HG03354 (cell line): ENCODE measurements at regions not wholly inside any gene's neighbourhood (a gene's known extent, or its start where the extent isn't known, plus 50 kb on each side); places are given as distances from the start of the nearest gene placed in this dataset.
A peak's percentile ranks its signal among the peaks of the same experiment; 100 is the strongest.

ENCODE experiments used
- ATAC-seq: cut with Tn5 transposase; IDR thresholded peaks from one replicate; pipeline ENCODE4 v1.9.1; 2021; ENCODE audit warnings: mild to moderate bottlenecking; ENCODE audit not compliant: unreplicated experiment, poor library complexity, severe bottlenecking

DNA sequence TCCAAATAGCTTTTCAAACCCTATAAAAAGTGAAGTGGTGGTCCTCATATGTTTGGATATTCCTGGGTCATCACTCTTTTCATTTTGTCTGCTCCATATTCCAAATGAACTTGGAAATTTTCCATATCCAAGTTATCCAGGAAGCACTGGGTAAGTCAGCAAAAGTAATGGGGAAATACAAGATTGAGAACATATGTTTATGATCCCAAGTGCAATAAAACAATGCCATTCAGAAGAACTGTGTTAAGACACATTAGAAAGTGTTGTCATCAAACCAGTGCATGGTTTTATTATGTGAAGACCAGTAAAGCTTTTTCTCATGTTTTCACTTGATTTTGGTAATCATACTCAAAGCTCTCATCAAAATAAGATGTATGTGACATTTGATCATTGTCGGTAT, 363.4 kb downstream of the RPRM start:
- ATAC-seq, result no peak

DNA sequence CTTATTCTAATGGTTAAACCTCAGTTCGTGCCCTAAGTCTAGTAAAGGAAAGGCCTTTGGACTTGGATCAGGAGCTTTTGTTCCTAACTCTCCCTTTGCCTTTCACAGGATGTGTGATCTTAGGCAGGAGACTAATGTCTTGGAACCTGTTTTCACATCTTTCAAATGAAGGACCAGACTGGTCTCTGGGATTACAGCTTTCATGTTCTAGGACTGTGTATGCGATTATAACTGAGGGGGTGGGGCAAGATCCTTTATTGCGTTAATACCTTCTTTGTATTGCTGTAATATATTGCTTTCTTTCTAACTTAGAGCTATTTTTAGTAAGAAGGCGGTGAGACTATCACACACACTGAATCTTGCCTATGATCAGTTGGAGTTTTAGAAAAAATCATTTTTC, 368.1 kb downstream of the RPRM start:
- no peak for ATAC-seq

DNA sequence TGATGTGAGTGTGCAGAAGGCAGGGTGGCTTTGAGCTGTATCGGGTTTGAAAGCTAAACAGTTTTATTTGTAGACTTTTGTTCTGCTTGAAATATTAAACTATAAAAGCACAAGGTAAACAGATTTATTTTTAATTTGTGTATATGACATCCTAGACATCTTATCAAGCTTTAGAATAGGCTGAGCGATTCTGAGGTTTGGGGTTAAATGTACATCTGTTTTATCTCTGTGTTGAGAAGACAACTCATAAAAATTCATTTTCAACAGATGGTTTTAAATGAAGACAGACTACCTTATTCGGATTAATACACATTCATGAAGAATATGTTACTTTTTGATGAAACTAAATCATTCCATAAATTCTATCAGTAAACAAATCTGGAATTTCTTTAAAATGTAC, 368.8 kb downstream of the RPRM start:
- ATAC-seq, result no peak

DNA sequence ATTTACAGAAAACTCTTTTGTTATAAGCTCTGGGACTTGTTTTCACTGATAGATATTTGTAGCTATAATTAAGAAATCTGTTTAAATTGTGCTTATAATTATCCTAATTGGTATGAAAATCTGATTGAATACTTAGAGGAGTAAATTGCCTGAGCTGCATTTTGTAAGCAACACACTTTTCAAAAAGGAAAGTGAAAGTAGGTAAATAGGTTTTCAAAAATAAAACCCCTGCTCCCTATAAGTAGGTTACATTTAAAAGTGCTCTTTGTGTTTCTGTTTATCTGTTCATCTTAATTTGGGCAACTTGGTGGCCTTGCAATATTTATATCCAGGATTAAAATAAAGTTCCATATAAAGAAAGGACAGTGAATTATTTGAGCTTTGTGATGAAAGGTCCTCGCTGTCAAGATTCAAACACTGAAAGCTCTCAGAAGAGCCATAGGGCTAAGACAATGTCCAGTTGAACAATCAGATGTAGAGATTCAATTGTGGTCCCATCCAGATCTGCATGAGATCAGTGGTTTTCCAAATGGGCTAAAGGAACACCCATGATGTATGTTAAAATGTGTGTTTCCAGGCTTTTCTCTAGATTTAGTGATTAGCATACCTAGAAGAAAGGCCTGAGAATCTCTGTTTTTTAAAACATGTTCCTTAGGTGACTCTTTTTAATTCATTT, 371.6 kb downstream of the RPRM start:
- ATAC-seq, result peak; percentile 71

DNA sequence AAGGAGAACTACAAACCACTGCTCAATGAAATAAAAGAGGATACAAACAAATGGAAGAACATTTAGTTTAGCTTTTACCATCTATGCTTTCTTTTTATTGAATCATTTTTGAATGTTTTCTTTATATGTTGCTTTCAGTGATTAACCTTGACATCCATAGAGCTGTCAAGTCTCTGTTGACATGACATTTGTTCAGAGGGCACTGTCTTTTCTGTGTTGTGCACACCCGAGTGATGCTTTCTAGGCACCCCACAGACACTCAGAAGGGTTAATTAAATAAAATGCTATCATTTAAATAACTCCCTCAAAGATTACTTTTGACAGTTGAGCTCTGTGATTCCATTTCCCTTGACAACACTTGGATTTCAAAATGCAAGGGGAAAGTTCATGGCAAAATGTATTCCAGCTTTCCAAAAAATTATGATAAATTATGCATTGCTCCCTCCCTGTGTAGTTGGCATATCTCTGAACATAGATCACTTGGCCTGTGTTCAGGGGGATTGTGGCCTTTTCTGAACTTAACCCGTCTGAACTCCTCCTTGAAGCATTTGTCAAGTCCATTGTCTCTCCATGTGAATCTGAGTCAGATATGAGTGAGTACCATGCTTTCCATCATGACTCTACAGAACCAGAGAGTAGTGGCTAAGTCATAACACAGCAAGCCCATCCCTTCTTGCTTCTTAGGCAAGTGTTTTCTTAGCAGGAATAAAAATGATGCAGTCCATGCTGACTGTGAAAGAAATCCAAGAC, 372.6 kb downstream of the RPRM start:
- ATAC-seq, result peak; percentile 9

DNA sequence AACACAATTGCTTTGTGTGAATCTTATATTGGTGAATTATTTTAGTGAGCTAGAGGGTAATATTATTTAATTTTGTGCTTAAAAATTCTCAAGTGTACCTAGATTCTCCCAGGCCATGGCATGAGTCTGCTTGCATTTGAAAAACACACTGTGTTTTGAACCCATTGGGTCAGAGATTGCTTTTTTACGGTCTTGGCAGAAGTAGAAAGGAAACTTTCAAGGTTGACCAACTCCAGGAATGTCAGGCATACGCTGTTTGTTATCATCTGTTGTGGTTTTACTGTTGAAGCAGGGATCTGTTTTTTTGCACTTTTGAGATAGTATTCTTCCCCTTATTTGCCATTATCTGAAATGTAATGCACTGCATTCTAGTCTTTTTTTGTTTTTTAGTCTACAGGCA, 377.4 kb downstream of the RPRM start:
- ATAC-seq, result no peak

DNA sequence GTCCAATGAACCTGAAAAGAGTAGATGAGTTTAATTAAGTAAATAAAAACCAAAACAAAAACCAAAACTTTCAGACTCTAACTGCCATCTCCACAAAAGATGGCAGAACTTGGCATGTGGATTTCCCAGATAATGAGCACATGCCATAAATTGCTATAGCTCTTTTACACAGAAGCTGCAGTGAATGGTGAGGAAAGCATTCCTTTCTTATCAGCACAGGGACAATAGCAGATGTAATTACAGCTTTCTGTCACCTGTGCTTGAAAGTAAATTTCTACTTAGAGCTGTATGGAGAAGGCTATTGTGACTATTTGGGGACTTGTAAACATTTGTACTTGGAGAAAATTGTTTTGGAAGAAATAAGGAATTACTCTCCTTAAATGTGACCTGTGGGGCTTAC, 378.4 kb downstream of the RPRM start:
- no peak for ATAC-seq

DNA sequence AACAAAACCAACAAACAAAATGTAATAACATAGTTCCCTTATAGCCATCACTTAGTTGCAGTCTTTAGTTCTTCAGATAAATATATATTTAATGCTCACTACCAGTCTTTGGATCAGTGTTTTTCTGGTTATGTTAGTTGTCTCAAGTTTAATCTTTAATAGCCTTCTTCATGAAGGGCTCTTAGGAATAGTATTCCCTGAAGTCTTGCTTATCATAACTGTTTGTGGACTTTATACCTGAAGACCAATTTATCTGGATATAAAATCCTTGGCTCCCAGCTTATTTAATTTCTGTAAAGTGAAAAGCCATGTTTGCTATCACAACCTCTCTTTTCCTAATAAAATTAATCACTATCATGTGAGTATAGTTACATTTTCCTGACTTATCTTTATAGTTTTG, 379.7 kb downstream of the ARL6IP6 start:
- ATAC-seq, result no peak

DNA sequence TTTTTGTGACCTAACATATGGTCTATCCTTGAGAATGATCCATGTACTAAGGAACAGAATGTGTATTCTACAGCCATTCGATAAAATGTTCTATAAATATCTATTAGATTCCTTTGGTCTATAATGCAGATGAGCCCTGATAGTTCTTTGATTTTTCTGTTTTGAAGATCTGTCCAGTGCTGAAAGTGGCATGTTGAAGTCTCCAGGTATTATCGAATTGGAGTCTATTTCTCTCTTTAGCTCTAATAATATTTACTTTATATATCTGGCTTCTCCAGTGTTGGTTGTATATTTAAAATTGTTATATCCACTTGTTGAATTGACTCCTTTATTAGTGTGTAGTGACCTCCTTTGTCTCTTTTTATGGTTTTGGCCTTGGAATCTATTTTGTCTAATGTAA, 377.9 kb downstream of the ARL6IP6 start:
- ATAC-seq, result no peak

DNA sequence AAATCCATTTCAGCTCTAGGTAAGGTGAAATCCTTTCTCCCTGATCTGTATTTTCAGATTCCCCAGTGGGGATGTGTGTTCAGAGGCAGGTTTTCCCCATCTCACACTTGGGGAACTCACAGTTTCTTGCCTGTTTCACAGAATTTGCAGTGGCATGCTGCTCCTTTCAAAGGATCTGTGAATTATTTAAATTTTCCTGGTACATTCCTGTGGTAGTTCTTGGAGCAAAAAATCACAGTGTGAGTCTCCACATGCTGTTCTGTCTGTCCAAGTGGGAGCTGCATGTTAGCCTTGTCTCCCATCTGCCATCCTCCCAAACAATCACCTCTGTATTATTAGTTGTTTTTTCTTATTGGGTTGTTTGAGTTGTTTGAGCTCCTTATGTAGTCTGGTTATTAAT, 372.9 kb downstream of the ARL6IP6 start:
- ATAC-seq, result no peak

DNA sequence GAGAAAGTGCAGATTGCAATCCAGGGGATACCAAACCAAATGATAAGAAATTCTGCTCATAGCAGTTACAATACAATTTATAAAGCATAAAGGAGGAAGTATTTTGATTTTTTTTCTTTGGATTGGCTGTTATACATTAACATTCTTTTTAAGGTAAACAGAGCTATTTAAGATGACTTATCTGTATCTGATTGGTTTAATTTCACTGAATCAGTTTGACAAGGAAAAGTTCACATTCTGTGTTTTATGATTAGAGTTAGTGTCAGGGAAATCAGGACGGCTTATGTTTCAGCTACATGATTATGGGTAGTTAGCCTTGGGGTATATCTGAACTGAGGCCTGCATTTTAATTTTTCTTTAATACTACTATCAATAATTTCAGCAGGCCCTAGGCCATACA, 360.9 kb downstream of the ARL6IP6 start:
- no peak for ATAC-seq

DNA sequence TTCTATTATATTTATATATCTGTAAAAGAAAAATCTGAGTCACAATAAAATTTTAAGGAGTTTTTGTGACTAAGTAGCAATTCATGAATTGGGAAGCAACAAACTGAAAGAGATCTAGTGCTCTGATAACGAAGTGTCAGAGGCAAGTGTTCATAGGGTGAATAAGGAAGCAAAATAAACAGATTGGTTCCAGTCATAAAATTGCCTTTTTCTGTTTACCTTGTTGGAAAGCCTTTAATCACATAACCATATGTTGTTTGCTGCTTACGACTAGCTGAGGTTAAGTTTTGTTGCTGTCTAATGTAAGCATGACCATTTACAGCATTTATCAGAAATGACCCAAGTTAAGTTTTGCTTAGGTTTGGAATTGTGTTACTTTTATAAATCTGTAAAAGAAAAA, 358.9 kb downstream of the ARL6IP6 start:
- no peak for ATAC-seq

DNA sequence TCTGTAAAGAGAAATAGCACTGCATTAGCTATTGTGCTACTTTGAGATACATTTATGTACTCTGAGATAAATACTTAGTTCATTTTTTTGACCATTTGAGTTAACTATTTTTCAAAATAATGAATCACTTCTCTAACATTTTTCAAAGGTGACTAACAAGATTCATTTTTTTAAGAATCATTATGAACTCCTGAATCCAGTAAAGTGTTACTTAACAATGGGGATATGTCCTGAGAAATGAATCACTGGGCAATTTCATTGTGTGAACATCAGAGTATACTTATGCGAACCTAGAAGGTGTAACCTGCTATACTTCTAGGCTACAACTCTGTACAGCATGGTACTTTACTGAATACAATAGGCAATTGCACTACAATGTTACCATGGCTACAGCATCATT, 355.8 kb downstream of the ARL6IP6 start:
- ATAC-seq, result no peak

DNA sequence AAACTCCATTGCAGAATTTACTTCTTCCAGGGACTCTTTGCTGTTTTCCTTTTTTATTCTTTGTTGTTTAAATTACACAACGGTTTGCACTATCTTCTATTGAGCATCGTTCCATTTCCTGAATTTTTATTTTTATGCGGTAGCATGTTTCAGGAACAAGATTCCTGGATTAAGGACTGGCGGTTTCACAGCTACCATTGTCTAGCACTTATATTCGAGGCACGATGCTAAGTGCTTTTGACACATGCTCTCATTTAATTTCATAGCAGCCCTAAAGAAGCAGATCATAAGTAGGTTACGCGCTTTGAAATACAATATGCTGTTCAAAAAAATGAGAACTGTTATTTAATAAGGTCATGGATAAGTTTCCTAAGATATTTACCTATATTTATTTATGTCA, 354.4 kb downstream of the ARL6IP6 start:
- no peak for ATAC-seq

DNA sequence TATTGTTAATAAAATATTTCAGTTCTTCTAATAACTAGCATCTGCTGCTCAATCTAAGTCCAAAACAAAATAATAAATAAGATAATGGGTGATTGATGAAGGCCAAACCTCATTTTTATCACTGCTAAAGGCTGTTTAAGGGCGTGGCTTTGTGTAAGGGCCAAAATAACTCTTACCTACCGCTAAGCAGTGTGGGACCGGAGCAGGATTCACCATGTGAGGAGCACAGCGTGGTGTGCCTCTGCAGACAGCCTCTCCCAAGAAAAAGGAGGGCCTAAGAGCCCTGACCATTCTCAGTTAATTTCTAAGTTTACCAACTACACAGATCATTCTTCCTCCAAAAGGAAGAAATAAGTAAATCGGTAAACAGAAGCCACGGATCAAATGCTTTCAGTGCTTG, 353.7 kb downstream of the ARL6IP6 start:
- no peak for ATAC-seq

DNA sequence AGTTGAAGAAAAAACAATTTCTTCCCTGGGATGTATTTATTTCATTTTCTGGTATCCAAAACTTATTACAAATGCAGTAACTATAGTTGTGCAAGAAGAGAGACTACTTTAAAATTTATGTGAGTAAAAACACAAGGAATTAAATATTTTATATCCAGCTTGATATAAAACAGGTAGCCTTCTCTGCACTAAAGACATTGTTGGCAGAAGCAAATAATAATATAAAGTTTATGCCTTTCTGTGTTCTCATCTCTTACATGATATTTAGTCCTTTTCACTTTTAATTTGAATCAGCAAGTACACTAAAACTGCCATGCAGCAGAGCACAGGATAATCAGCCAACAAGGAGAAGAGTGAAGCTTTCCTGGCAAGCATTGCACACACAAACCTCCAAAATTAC, 352.7 kb downstream of the ARL6IP6 start:
- no peak for ATAC-seq

DNA sequence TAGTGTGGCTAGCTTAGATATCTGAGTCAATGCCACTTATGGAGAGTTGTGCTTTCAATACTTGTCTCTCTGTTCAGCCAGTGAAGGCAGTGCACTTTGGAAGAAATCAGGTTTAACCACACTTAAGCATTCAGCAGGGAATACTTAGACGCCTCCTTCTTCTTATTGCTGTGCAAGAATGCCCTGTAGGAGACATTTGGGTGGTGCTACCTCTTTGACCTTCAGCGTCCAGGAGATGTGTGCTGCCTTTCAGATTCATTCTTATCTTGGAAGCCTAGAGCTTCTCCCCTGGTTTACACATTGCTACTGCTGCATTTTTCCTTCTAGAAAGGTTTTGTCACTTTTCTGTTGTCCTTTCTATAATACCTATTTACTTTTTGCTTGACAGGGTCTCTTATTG, 350.5 kb downstream of the ARL6IP6 start:
- ATAC-seq, result no peak

DNA sequence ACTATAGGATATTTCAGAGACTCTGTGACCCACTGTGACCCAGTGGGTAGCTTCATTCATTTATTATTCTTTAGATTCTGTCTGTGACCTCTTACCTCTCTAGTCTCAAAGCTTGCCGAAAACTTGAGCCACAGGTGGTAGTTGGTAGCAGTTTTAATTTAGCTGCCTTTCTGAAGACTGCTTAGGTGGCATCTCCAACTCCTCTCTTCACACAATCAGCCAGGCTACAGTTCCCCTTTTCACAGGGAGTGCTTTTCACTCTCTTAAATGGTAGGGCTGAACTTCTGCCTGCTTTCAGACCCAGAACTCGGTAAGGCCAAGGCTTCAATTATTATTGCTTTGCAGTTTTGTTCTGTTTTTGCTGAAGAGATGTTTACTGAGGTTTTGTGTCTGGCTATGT, 349.6 kb downstream of the ARL6IP6 start:
- ATAC-seq, result no peak

DNA sequence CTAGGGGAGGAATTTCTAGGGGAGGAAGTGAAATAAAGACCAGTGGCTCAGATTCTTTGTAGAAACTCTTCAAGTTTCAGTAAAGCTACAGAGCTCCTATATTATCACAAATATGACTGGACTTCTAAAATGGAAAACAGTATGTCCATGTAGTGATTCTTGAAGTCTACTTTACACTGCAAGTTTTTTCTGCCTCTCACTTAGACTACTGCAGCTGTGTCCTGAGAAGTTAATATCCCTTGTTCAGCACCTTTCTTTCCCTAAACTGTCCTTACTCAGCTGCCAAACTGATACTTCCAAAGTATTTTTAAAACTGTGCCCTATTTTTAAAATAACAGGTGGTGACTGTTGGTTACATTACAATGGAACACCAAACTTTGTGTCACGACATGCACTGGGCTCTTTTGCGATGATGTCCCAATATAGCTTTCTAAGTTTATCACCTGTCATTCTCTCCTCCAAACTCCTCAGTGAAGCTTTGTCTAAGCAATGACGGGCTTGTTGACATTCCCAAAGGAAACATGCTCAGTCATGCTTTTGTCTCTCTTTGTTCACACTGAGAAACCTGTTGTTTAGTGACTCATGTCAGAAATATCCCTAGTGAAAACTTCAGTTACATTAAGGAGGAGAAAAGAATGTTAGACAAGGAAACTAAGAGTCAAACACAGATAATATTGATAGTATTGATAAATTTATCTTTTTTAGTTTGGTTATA, 341.1 kb downstream of the ARL6IP6 start:
- ATAC-seq, result no peak

DNA sequence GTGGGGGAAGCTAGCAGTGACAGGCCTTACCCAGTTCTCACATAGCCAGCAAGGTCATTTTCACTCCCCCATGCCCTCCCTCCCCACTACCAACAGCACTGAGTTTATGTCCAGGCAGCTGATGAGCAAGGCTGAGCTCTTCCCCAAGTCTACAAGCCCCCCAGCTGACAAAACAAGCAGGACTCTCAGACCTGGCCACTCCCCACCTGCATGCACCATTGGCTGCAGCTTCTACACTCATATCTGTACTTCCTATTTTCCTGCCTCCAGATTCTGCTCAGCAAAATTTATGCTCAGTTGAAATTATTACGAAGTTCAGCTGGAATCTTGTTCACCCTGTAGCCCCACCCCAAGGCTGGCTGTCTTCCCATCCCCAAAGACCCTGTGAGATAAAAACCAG, 339.3 kb downstream of the ARL6IP6 start:
- ATAC-seq, result no peak

DNA sequence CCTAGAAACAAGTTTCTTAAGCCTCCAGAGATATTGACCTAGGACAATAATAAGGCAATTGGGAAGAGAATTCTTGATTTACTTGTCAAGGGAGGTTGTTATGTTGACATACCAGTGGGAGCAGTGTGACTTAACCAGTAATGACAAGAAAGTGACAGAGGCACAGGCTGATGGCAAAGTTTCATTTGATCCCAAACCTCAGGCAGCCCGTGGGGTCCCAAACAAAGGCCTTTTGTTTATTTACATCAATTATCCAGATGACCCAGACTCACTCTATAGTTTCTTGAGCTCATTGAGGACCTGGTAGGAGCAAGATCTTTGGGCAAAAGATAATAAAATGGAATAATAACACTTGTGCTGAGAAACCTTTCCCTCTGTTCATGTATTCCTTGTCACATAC, 336.8 kb downstream of the ARL6IP6 start:
- ATAC-seq, result no peak
